Keratinocyte (primary cell): ENCODE measurements at regions not wholly inside any gene's neighbourhood (a gene's known extent, or its start where the extent isn't known, plus 50 kb on each side); places are given as distances from the start of the nearest gene placed in this dataset.

Experiments used
- CTCF ChIP-seq, 3 experiments: IDR thresholded peaks in 1 of 3; conservative IDR thresholded peaks in 1 of 3; optimal IDR thresholded peaks in 1 of 3; 2 replicates in 2 of 3; 3 replicates in 1 of 3; pipeline versions ENCODE3 to v1.5.1; 2011; ENCODE audit warnings: low read length in 3 of 3, mild to moderate bottlenecking in 3 of 3, moderate library complexity in 2 of 3, control low read depth in 1 of 3, inconsistent platforms in 1 of 3; ENCODE audit not compliant: insufficient read depth in 2 of 3; ENCODE audit errors: extremely low read depth in 1 of 3
- EZH2 ChIP-seq: IDR thresholded peaks from one replicate; pipeline ENCODE4 v1.6.1; 2012; ENCODE audit warnings: inconsistent platforms, mild to moderate bottlenecking, low read length, moderate library complexity

- no peak for TF ChIP-seq CTCF (optimal IDR thresholded peaks at IDR 0.05 in 1 of 3, IDR thresholded peaks at IDR 0.05 in 1 of 3, conservative IDR thresholded peaks at IDR 0.05 in 1 of 3; ENCODE audit: extremely low read depth in 1 of 3, insufficient read depth in 2 of 3, low read length in 3 of 3)
- TF ChIP-seq EZH2, result no peak
Measured at GRCh38 chr3:135731546-135731945, 234.0 kb upstream of the PPP2R3A start.
